Omental fat pad (tissue), 3 donors: ENCODE measurements at regions not wholly inside any gene's neighbourhood (a gene's known extent, or its start where the extent isn't known, plus 50 kb on each side); places are given as distances from the start of the nearest gene placed in this dataset.
A peak's percentile ranks its signal among the peaks of the same experiment; 100 is the strongest.

Source experiments
- ATAC-seq: fragments of 150-250 bp; one replicate; pipeline ENCODE4 v1.9.1; 2016; ENCODE audit warnings: mild to moderate bottlenecking, moderate library complexity; ENCODE audit not compliant: low FRiP score
- DNase-seq: peaks from one replicate; pipeline ENCODE4 v3.0.0-alpha.2; 2019; ENCODE audit warnings: low spot score
- TF ChIP-seq, protein P1 (sequence below), 3 donors: fragments of 450-650 bp; IDR thresholded peaks; one replicate each; pipeline ENCODE4 v1.5.1; 2016 to 2017; ENCODE audit warnings: antibody characterized with exemption in 3 of 3, mild to moderate bottlenecking in 3 of 3, moderate library complexity in 2 of 3

DNA sequence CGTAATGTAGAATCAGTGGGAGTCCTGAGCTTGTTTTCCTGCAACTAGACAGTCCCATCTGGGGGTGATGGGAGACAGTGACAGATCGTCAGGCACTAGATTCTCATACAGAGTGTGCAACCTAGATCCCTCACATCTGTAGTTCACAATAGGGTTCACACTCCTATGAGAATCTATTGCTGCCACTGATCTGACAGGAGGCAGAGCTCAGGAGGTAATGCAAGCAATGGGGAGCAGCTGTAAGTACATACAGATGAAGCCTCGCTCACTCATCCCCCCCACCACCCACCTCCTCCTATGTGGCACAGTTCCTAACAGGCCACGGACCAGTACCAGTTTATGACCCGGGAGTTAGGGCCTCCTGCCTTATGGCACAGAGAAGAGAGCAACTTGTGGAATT is 116.2 kb upstream of the PIK3R1 start:
- no peak for ATAC-seq

DNA sequence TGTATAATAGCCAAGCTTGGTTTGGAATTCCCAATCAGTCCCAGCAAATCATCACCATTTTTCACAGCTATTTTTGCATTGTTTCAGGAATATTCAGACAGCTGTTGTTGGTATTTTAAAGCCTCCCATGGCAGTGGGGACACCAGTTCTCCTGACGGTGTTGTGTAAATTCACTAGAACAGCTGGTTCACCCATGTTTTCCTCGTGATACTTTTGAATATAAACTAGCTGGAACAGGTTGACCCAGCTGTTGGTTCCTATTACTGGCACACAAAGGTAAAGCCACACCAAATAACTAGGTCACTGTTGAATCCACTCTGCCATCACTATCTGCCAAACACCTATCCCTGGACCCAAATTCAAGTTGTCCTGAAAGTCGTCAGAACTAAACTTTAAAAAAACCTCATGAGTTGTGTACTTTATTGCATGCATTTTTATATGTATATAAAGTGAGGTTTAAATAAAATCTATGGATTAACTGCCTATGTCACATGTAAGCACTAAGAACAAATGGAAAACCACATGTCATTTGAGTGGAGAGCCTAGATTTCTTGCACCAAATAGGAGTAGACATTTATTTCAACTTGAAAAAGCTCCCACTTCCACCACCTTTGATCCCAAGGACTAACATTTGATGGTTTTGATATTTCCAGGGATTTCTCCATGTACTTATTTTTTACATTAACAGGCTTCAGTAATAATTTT is 121.9 kb upstream of the PIK3R1 start:
- TF ChIP-seq, protein P1, sequence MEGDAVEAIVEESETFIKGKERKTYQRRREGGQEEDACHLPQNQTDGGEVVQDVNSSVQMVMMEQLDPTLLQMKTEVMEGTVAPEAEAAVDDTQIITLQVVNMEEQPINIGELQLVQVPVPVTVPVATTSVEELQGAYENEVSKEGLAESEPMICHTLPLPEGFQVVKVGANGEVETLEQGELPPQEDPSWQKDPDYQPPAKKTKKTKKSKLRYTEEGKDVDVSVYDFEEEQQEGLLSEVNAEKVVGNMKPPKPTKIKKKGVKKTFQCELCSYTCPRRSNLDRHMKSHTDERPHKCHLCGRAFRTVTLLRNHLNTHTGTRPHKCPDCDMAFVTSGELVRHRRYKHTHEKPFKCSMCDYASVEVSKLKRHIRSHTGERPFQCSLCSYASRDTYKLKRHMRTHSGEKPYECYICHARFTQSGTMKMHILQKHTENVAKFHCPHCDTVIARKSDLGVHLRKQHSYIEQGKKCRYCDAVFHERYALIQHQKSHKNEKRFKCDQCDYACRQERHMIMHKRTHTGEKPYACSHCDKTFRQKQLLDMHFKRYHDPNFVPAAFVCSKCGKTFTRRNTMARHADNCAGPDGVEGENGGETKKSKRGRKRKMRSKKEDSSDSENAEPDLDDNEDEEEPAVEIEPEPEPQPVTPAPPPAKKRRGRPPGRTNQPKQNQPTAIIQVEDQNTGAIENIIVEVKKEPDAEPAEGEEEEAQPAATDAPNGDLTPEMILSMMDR (IDR thresholded peaks at IDR 0.05): no peak
- DNase-seq (no peak), ATAC-seq (no peak)

More for the DNA sequence above, 116.2 kb upstream of the PIK3R1 start:
- no peak for DNase-seq
- TF ChIP-seq, protein P1 (IDR thresholded peaks at IDR 0.05): no peak

DNA sequence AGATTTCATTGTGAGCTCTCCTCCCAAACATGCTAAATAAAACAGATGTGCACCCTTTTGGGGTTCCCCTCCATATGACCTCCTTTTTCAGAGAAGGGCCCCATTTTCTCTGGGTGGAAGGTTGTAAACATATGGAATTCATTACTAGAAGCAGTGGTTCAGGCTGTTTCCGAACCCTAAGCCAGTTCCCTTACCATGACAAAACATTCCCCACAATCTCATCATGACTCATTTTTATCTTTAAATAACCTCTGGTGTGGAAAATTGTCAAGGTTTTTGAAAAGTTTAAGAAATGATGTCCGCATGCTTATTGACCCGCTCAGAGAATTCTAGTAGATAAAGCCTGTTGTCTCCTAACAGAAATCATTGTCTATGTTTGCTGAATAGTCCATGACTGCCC is 127.3 kb upstream of the PIK3R1 start:
- ATAC-seq: peak; percentile 71
- TF ChIP-seq, protein P1 (IDR thresholded peaks at IDR 0.05): no peak
- no peak for DNase-seq

DNA sequence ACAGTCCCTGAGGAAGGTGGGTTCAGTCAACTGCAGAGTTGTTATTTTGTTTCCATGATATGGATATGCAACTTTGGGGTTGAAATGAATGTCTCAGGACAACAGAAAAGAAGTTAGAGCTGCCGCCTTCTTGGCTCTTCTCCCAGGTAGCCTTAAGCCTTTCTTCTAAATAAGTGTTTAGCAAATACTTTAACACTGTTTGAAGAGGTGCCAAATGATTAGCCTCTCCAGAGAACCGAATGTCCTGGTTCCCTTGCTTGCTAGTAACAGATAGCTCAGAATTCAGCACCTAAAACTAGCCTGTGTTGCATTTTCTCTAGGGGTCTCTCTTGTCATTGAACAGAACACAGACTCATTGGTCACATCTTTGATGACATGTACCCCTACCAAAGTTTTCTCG is 127.7 kb upstream of the PIK3R1 start:
- ATAC-seq (no peak), DNase-seq (no peak)
- TF ChIP-seq, protein P1 (IDR thresholded peaks at IDR 0.05): no peak

DNA sequence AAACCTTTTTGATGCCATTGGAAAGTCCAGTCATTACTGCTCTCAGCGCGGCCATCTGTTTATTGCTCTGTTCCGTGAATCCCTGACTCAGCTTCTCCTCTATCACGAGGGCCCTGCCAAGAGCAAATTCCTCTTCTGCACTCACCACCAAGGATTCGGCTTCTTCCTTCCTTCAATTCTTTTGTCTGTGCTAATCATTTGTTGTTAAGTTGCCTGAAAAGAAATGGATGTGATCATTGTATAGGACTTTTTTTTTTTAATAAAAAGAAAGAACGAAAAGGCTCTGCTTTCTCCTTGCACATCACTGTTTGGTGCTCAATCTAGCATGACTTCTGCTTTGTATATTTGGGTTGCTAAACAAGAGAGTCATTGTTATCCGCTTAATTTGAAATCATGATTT is 128.7 kb upstream of the PIK3R1 start:
- ATAC-seq (no peak), DNase-seq (no peak)
- TF ChIP-seq, protein P1 (IDR thresholded peaks at IDR 0.05): no peak

DNA sequence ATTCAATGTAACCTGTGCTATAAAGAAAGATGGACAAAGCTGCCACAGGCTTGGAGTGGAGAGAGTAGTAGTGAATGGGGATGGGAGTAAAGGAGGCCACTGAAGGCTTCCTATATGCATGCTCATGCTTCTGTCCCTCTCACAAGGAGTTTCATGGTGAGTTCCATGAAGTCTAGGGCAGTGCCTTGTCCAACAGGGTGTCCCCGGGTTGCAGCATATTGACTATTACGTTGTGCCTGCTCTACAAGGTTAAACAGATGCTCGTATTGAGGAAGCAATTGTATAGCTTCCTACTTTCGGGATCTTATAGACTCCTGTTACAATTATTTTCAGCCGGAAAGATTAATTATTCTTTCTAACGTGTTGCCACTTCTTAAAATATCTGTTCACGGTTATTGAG is 129.1 kb upstream of the PIK3R1 start:
- no peak for ATAC-seq
- no peak for DNase-seq
- TF ChIP-seq, protein P1 (IDR thresholded peaks at IDR 0.05): no peak

DNA sequence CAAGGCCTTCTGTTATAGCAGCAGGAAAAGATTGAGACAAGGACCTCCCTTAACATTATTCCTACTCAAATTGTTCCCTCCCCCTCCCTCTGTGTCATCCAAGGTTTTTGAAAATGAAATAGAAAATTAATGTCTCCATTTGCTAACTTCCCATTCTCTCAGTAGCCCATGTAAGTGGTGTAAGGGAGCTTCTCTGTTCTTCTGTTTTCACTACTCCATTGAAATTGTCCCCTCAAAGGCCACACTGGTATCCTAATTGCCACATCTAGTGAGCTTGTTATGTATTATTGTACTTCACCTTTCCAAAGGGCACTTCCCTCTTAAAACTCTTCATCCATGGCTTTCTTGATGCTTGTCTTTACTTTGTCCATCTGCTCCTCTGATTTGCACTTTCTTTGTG is 131.2 kb upstream of the PIK3R1 start:
- TF ChIP-seq, protein P1 (IDR thresholded peaks at IDR 0.05): no peak
- ATAC-seq (no peak), DNase-seq (no peak)
